ENCODE measurements at regions not wholly inside any gene's neighbourhood (a gene's known extent, or its start where the extent isn't known, plus 50 kb on each side); places are given as distances from the start of the nearest gene placed in this dataset.

DNA sequence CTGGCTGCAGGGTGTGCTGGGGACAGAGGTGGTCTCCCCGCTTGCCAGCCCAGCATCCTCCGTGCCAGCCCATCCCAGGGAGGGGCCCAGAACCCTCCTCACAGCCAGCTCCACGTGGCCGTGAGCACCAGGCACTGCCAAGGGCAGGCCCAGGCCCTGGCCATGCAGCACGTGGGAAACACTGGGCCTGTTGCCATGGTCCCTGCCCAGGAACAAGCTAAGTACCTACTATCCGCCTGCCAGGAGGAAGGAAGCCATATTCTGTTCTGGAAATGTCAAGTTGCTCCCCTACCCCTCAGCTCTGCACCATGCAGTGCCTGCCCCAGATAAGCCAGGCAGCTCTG, 250.6 kb downstream of the CYP26B1 start:
- TF ChIP-seq, protein P1, sequence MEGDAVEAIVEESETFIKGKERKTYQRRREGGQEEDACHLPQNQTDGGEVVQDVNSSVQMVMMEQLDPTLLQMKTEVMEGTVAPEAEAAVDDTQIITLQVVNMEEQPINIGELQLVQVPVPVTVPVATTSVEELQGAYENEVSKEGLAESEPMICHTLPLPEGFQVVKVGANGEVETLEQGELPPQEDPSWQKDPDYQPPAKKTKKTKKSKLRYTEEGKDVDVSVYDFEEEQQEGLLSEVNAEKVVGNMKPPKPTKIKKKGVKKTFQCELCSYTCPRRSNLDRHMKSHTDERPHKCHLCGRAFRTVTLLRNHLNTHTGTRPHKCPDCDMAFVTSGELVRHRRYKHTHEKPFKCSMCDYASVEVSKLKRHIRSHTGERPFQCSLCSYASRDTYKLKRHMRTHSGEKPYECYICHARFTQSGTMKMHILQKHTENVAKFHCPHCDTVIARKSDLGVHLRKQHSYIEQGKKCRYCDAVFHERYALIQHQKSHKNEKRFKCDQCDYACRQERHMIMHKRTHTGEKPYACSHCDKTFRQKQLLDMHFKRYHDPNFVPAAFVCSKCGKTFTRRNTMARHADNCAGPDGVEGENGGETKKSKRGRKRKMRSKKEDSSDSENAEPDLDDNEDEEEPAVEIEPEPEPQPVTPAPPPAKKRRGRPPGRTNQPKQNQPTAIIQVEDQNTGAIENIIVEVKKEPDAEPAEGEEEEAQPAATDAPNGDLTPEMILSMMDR (IDR thresholded peaks at IDR 0.05) = no peak

DNA sequence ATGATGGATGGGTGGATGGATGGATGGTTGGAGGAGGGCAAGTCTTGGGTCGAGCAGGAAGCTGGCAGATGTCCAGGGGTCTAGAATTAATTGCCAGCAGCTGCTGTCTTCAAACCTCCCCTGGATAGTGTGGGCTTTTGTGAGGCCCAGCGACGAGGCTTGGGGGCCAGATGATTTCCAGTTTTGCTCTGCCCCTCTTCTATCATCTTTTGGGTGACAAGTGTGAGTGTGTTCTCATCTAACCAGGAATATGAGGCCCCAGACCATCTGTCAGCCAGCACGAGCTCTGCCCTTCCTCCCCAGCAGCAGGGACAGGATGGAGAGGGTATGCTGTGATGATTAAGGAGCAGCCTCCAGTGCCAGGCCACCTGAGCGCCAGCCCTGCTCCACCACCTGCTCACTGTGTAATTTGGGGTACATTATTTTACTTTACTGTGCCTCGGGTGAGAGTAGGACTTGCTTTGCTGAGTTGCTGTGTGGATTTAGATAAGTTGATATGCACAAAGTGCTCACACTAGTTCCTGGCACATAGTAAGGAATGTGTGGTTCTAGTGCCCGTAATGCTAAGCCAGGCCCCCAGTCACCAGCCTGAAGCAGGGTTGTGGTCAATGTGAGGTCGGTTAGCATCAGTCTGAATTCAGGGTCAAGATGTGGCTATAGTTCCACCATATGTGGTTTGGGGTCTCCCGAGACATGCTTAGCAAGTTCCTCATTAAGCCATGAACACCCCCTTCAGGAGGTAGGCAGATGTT, 251.1 kb downstream of the CYP26B1 start:
- TF ChIP-seq, protein P1 (IDR thresholded peaks at IDR 0.05) = no peak

DNA sequence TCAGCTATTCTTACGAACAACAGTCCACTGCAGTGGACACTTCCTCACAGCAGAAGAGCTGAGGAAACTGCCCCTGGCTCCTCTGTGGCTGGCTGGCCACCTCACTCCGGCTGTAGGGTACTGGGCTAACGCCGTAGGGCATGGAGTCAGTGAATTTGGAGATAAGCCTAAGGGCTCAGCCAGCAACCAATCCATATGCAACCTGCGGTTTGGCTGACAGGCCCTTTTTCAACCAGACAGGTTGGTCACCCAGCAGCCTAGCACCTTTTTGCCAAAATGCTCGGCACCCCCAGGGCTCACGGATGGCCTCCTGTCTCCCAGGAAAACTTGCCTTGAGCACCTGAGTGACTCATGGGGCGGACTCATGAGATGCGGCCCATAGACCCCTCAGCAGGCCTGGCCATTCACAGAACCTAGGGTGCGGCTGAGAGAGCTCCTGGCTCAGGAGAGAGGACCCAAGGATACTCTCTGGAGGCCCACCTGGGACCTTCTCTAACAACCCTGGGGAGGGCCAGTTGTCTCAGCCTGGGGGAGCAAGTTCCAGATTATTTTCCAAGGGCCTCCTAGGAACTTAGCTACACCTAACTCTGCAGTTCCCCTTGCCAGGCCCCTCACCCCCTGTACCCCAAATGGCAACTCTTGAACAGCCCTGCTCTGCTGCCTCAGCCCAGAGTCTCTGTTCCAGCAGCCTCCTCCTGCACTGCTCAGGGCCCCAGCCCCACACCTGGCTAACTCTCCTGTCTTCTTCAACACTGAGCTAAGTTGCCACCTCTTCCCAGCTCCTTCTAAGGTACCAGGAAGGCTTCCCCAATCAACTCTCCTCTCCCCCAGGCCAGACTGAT, 252.1 kb downstream of the CYP26B1 start:
- TF ChIP-seq, protein P1 (IDR thresholded peaks at IDR 0.05) = no peak

DNA sequence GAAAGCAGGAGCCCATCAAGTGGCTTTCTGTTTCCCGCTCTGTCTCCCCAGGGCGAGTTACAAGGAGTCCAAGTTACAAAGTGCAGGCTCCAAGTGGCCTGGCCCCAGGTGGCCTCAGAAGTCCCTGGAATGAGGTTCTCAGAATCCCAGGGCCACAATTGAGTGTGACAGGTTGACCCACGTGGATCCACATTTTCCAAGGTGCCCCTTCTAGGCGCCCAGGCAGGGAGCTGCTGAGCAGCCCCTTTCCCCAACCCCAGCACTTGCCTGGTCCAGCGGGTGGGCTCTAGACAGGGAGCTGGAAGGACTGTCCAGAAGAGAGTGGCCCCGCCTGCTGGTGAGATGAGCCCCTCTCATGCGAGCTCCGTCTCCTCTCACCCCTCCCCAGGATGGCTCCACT, 253.4 kb downstream of the CYP26B1 start:
- TF ChIP-seq, protein P1 (IDR thresholded peaks at IDR 0.05) = no peak

DNA sequence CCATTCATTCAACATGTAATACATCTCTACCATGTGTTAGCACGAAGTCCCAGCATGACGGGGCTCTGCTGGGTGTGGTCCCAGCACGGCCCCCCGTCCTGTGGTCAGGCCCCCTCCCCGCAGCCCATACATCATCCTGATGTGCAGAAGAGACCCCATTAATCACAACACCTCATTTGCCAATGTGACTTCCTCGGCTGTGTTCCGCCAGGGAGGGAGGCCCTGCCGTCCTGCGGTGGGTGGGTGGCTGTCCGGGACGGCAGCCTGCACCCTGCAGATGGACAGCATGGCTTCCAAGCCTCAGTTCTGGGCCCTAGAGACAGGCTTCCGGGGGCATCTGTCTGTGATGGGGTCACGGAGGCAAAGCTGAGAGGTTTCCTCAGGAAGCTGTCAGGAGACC, 254.0 kb downstream of the CYP26B1 start:
- TF ChIP-seq, protein P1 (IDR thresholded peaks at IDR 0.05) = no peak

DNA sequence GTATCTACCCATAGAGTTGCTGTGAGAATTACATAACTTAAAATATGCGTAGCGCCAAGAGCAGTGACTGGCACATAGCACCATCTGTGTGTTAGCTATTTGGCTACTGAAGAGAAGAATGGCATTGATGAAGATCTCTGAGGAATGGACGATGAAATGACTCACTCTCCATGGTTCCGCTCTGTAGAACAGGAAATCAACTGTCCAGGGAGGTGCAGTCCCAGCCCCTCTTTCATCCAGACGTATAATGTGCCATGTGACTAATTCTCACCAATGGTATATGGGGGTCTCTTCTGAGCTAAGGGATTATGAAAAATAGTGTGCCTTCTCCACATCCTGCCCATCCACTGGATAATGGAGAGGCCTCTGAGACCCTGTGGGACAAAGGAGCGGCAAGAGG, 254.8 kb downstream of the CYP26B1 start:
- TF ChIP-seq, protein P1 (IDR thresholded peaks at IDR 0.05) = no peak

DNA sequence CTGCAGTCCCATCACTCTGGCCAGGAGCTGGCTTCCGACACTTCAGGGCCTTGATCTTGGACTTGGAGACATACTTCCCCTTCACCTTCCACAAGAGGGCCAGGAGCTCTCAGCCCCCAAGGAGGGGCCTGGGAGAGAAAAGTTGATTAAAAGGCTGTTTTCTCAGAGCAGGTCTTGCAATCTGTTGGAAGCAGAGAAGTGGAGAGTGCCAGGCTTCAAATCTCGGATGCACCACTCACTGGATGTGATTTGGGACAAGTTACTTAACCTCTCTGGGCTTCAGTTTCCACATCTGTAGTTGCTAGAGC, 255.3 kb downstream of the CYP26B1 start:
- TF ChIP-seq, protein P1 (IDR thresholded peaks at IDR 0.05) = no peak
